ENCODE measurements at regions not wholly inside any gene's neighbourhood (a gene's known extent, or its start where the extent isn't known, plus 50 kb on each side); places are given as distances from the start of the nearest gene placed in this dataset.

- no peak for TF ChIP-seq ARNTL (CRISPR knock-in tag; IDR thresholded peaks at IDR 0.05; ENCODE audit: borderline replicate concordance, low read depth)
- TF ChIP-seq ZFP30 (CRISPR knock-in tag; IDR thresholded peaks at IDR 0.05) = no peak
- TF ChIP-seq SNAI2 (CRISPR knock-in tag; IDR thresholded peaks at IDR 0.05) = no peak
- TF ChIP-seq, protein P1, sequence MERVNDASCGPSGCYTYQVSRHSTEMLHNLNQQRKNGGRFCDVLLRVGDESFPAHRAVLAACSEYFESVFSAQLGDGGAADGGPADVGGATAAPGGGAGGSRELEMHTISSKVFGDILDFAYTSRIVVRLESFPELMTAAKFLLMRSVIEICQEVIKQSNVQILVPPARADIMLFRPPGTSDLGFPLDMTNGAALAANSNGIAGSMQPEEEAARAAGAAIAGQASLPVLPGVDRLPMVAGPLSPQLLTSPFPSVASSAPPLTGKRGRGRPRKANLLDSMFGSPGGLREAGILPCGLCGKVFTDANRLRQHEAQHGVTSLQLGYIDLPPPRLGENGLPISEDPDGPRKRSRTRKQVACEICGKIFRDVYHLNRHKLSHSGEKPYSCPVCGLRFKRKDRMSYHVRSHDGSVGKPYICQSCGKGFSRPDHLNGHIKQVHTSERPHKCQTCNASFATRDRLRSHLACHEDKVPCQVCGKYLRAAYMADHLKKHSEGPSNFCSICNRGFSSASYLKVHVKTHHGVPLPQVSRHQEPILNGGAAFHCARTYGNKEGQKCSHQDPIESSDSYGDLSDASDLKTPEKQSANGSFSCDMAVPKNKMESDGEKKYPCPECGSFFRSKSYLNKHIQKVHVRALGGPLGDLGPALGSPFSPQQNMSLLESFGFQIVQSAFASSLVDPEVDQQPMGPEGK (CRISPR knock-in tag; IDR thresholded peaks at IDR 0.05; ENCODE audit: borderline replicate concordance) = no peak
These were observed 82.0 kb upstream of the CASZ1 start for GRCh38 chr1:10878469-10878868.
